Liver (tissue), 8 donors: ENCODE measurements at regions not wholly inside any gene's neighbourhood (a gene's known extent, or its start where the extent isn't known, plus 50 kb on each side); places are given as distances from the start of the nearest gene placed in this dataset.

Source experiments
- DNase-seq: peaks from one replicate; pipeline ENCODE4 v3.0.0-alpha.2; 2017; ENCODE audit warnings: low spot score
- H3K27ac ChIP-seq, 2 donors: one replicate each; pipeline ENCODE4 v1.7.0; 2013; ENCODE audit warnings: inconsistent platforms in 2 of 2, low read length in 2 of 2, control low read depth in 1 of 2, low read depth in 1 of 2, mild to moderate bottlenecking in 1 of 2
- H3K27me3 ChIP-seq, 4 donors: one replicate each; pipeline versions ENCODE4 v1.6.1 to v1.7.0; 2013; ENCODE audit warnings: low read length in 3 of 4, inconsistent platforms in 1 of 4, mild to moderate bottlenecking in 1 of 4, moderate library complexity in 1 of 4; ENCODE audit not compliant: control insufficient read depth in 4 of 4, insufficient read depth in 4 of 4
- H3K36me3 ChIP-seq, 4 donors: one replicate each; pipeline versions ENCODE4 v1.6.1 to v1.7.0; 2013; ENCODE audit warnings: low read length in 3 of 4, mild to moderate bottlenecking in 3 of 4, low read depth in 1 of 4, moderate library complexity in 1 of 4; ENCODE audit not compliant: control insufficient read depth in 4 of 4, insufficient read depth in 3 of 4
- H3K4me1 ChIP-seq, 4 donors: one replicate each; pipeline versions ENCODE4 v1.6.1 to v1.7.0; 2013; ENCODE audit warnings: low read length in 3 of 4, mild to moderate bottlenecking in 3 of 4, moderate library complexity in 1 of 4; ENCODE audit not compliant: control insufficient read depth in 4 of 4, insufficient read depth in 4 of 4
- H3K4me3 ChIP-seq, 3 donors: one replicate each; pipeline versions ENCODE4 v1.6.1 to v1.7.0; 2013; ENCODE audit warnings: low read length in 3 of 3, control low read depth in 1 of 3, low read depth in 1 of 3, mild to moderate bottlenecking in 1 of 3
- H3K9ac ChIP-seq, 2 donors: one replicate each; pipeline ENCODE4 v1.7.0; 2013; ENCODE audit warnings: low read length in 2 of 2, mild to moderate bottlenecking in 2 of 2, moderate library complexity in 2 of 2, control low read depth in 1 of 2, low read depth in 1 of 2
- H3K9me3 ChIP-seq, 4 donors: one replicate each; pipeline versions ENCODE4 v1.6.1 to v1.7.0; 2013; ENCODE audit warnings: low read length in 3 of 4; ENCODE audit not compliant: control insufficient read depth in 4 of 4
- ATF3 ChIP-seq: IDR thresholded peaks from 2 replicates; pipeline ENCODE4 v1.6.1; 2016; ENCODE audit warnings: antibody characterized with exemption
- CTCF ChIP-seq: fragments of 150-350 bp; IDR thresholded peaks from 2 replicates; pipeline ENCODE4 v1.5.1; 2017; ENCODE audit warnings: improper control_type of control experiment, low read depth, low read length; ENCODE audit not compliant: missing input control
- EGR1 ChIP-seq, 2 donors: IDR thresholded peaks; 2 replicates each; pipeline ENCODE4 v1.6.1; 2016 to 2018; ENCODE audit warnings: antibody characterized with exemption in 2 of 2, low read depth in 2 of 2
- FOXA1 ChIP-seq: IDR thresholded peaks from 2 replicates; pipeline ENCODE4 v1.6.1; 2016; ENCODE audit warnings: antibody characterized with exemption
- FOXA2 ChIP-seq: IDR thresholded peaks from 2 replicates; pipeline ENCODE4 v1.6.1; 2016; ENCODE audit warnings: antibody characterized with exemption
- GABPA ChIP-seq, 2 donors: IDR thresholded peaks in 1 of 2; conservative IDR thresholded peaks in 1 of 2; 2 replicates each; pipeline ENCODE4 v1.6.1; 2016; ENCODE audit warnings: antibody characterized with exemption in 2 of 2, mild to moderate bottlenecking in 1 of 2, moderate library complexity in 1 of 2
- HNF4A ChIP-seq, 2 donors: conservative IDR thresholded peaks; 2 replicates each; pipeline ENCODE4 v1.6.1; 2016; ENCODE audit warnings: antibody characterized with exemption in 2 of 2, mild to moderate bottlenecking in 2 of 2
- HNF4G ChIP-seq: IDR thresholded peaks from 2 replicates; pipeline ENCODE4 v1.6.1; 2016; ENCODE audit warnings: antibody characterized with exemption
- JUND ChIP-seq, 2 donors: IDR thresholded peaks; 2 replicates each; pipeline ENCODE4 v1.6.1; 2016; ENCODE audit warnings: antibody characterized with exemption in 2 of 2
- MAX ChIP-seq: IDR thresholded peaks from 2 replicates; pipeline ENCODE4 v1.6.1; 2016; ENCODE audit warnings: antibody characterized with exemption
- NR2F2 ChIP-seq: IDR thresholded peaks from 2 replicates; pipeline ENCODE4 v1.6.1; 2016; ENCODE audit warnings: antibody characterized with exemption
- RAD21 ChIP-seq, 2 donors: IDR thresholded peaks; 2 replicates each; pipeline ENCODE4 v1.6.1; 2016; ENCODE audit warnings: antibody characterized with exemption in 2 of 2, mild to moderate bottlenecking in 2 of 2
- REST ChIP-seq: IDR thresholded peaks from 2 replicates; pipeline ENCODE4 v1.6.1; 2016; ENCODE audit warnings: antibody characterized with exemption, mild to moderate bottlenecking
- SP1 ChIP-seq: IDR thresholded peaks from 2 replicates; pipeline ENCODE4 v1.6.1; 2018; ENCODE audit warnings: antibody characterized with exemption, mild to moderate bottlenecking
- TAF1 ChIP-seq: conservative IDR thresholded peaks from 2 replicates; pipeline ENCODE4 v1.6.1; 2016; ENCODE audit warnings: antibody characterized with exemption, mild to moderate bottlenecking
- YY1 ChIP-seq: IDR thresholded peaks from 2 replicates; pipeline ENCODE4 v1.6.1; 2016; ENCODE audit warnings: antibody characterized with exemption, mild to moderate bottlenecking
- ZBTB33 ChIP-seq: IDR thresholded peaks from 2 replicates; pipeline ENCODE4 v1.6.1; 2016; ENCODE audit warnings: antibody characterized with exemption
- WGBS: extraction: QIAGEN DNeasy Blood & Tissue Kit; methylation state at CpG from one replicate; pipeline ENCODE4 v1.1.7; 2013; 5-methylcytosine and 5-hydroxymethylcytosine counted together
- donor health status: healthy.
- donor health status: healthy.
- donor health status: healthy.
- donor health status: healthy.
- donor health status: healthy.

GRCh38 chr2:9101763-9102425, 98.4 kb upstream of the MBOAT2 start:
- DNase-seq, result no peak
- Histone ChIP-seq H3K4me1 (no peaks in the 10 kb centered on the region), H3K36me3 (no peaks in the 10 kb centered on the region), H3K9me3 (no peaks in the 10 kb centered on the region), H3K27me3 (no peaks in the 10 kb centered on the region), H3K4me3 (no peak overlapping the region), H3K27ac (no peak overlapping the region), H3K9ac (no peak overlapping the region)
- no peak for TF ChIP-seq MAX
- no peak for TF ChIP-seq RAD21 (IDR thresholded peaks at IDR 0.05)
- no peak for TF ChIP-seq FOXA2
- no peak for TF ChIP-seq GABPA (IDR thresholded peaks at IDR 0.05 in 1 of 2, conservative IDR thresholded peaks at IDR 0.05 in 1 of 2)
- TF ChIP-seq TAF1, result no peak
- WGBS, result 90% methylated on average over 11 of the region's 11 CpGs

GRCh38 chr2:9100080-9100876, 96.8 kb upstream of the MBOAT2 start:
- H3K4me1 ChIP-seq, result peaks cover 0 to under 1% (median 0%) of the 10 kb centered on the region in 4 donors
- 92% methylated on average over 10 of the region's 10 CpGs for WGBS
- no peak overlapping the region for H3K4me3 ChIP-seq
- no peak overlapping the region for H3K27ac ChIP-seq
- H3K9me3 ChIP-seq, result no peaks in the 10 kb centered on the region
- no peaks in the 10 kb centered on the region for H3K36me3 ChIP-seq
- H3K9ac ChIP-seq, result no peak overlapping the region
- DNase-seq, result no peak
- no peaks in the 10 kb centered on the region for H3K27me3 ChIP-seq
- no peak for TF ChIP-seq SP1
- no peak for TF ChIP-seq FOXA2
- TF ChIP-seq EGR1 (IDR thresholded peaks at IDR 0.05; ENCODE audit: low read depth in 2 of 2), result no peak
- TF ChIP-seq ATF3, result no peak
- no peak for TF ChIP-seq TAF1
- no peak for TF ChIP-seq FOXA1
- no peak for TF ChIP-seq HNF4A (conservative IDR thresholded peaks at IDR 0.05)

GRCh38 chr2:9099341-9099751, 95.9 kb upstream of the MBOAT2 start:
- no peak for DNase-seq
- 75% methylated on average over 9 of the region's 9 CpGs for WGBS

More at GRCh38 chr2:9099341-9099751, 95.9 kb upstream of the MBOAT2 start:
- Histone ChIP-seq H3K4me3 (no peak overlapping the region), H3K9me3 (no peaks in the 10 kb centered on the region), H3K36me3 (no peaks in the 10 kb centered on the region), H3K27ac (no peak overlapping the region), H3K27me3 (no peaks in the 10 kb centered on the region), H3K9ac (no peak overlapping the region), H3K4me1 (peaks cover 0 to 2% (median 0%) of the 10 kb centered on the region in 4 donors)
- no peak for TF ChIP-seq REST
- TF ChIP-seq NR2F2, result no peak
- no peak for TF ChIP-seq CTCF
- no peak for TF ChIP-seq HNF4G
- TF ChIP-seq YY1, result no peak
- TF ChIP-seq ZBTB33, result no peak
- TF ChIP-seq FOXA2, result no peak
- no peak for TF ChIP-seq JUND (IDR thresholded peaks at IDR 0.05)
- TF ChIP-seq FOXA1, result no peak
- TF ChIP-seq HNF4A (conservative IDR thresholded peaks at IDR 0.05), result no peak
- TF ChIP-seq EGR1 (IDR thresholded peaks at IDR 0.05; ENCODE audit: low read depth in 2 of 2), result no peak
- TF ChIP-seq TAF1, result no peak
